T-cell (primary cell): ENCODE measurements at regions not wholly inside any gene's neighbourhood (a gene's known extent, or its start where the extent isn't known, plus 50 kb on each side); places are given as distances from the start of the nearest gene placed in this dataset.

Experiments
- ATAC-seq, 4 experiments: fragments of 200-7000 bp in 3 of 4; fragments of 150-1000 bp in 1 of 4; cut with Tn5 transposase; replicated peaks in 1 of 4; 1 replicate in 3 of 4; 2 replicates in 1 of 4; pipeline ENCODE4 v1.10.0; 2021; ENCODE audit warnings: moderate library complexity in 3 of 4, mild to moderate bottlenecking in 2 of 4, moderate number of reproducible peaks in 1 of 4
- CTCF ChIA-PET, 2 donors: fragments of 300-600 bp; sonication (Branson Sonifier 250); formaldehyde crosslinking; loops; one replicate each; lab custom pipeline; 2022; ENCODE audit warnings: antibody characterized with exemption in 2 of 2; lab: Charles Lee
- POLR2A ChIA-PET, 2 donors: fragments of 300-600 bp; sonication (Branson Sonifier 250); formaldehyde crosslinking; loops; one replicate each; lab custom pipeline; 2022; ENCODE audit warnings: antibody characterized with exemption in 2 of 2; lab: Charles Lee
- DNase-seq, 35 experiments: peaks; one replicate each; pipeline versions ENCODE4 v3.0.0 to v3.0.0-alpha.2; 2013 to 2023
- H3K27ac ChIP-seq: one replicate; pipeline ENCODE4 v1.5.1; 2013; ENCODE audit warnings: low read length
- H3K27me3 ChIP-seq, 2 experiments: replicated peaks in 1 of 2; 1 replicate in 1 of 2; 2 replicates in 1 of 2; pipeline versions ENCODE4 v1.6.1 to v1.7.0; 2013; ENCODE audit warnings: low read length in 1 of 2, mixed read lengths in 1 of 2; ENCODE audit not compliant: control insufficient read depth in 2 of 2, insufficient read depth in 2 of 2; ENCODE audit errors: extremely low read depth in 1 of 2
- H3K36me3 ChIP-seq, 2 donors: 1 replicate in 1 of 2; 2 replicates in 1 of 2; pipeline versions ENCODE4 v1.6.1 to v1.7.0; 2013; ENCODE audit warnings: low read length in 1 of 2; ENCODE audit not compliant: control insufficient read depth in 2 of 2, insufficient read depth in 1 of 2; ENCODE audit errors: extremely low read depth in 1 of 2
- H3K4me1 ChIP-seq, 2 experiments: 1 replicate in 1 of 2; 2 replicates in 1 of 2; pipeline versions ENCODE4 v1.6.1 to v1.7.0; 2013; ENCODE audit warnings: low read length in 2 of 2, mixed read lengths in 1 of 2; ENCODE audit not compliant: insufficient read depth in 2 of 2, control insufficient read depth in 1 of 2; ENCODE audit errors: extremely low read depth in 1 of 2
- H3K4me3 ChIP-seq, 2 donors: 1 replicate in 1 of 2; 2 replicates in 1 of 2; pipeline versions ENCODE4 v1.5.1 to v1.7.0; 2013; ENCODE audit warnings: mild to moderate bottlenecking in 2 of 2, low read length in 1 of 2, moderate library complexity in 1 of 2; ENCODE audit not compliant: control insufficient read depth in 1 of 2; ENCODE audit errors: extremely low read depth in 1 of 2
- H3K9me3 ChIP-seq: 2 replicates; pipeline ENCODE4 v1.7.0; 2013
- H3K27ac Mint-ChIP-seq, 2 donors: one replicate each; pipeline ENCODE4 v1.8.0; 2020 to 2021; ENCODE audit warnings: mild to moderate bottlenecking in 2 of 2, mixed read lengths in 2 of 2
- H3K27me3 Mint-ChIP-seq, 2 donors: one replicate each; pipeline ENCODE4 v1.8.0; 2021 to 2022; ENCODE audit warnings: mixed read lengths in 2 of 2
- H3K36me3 Mint-ChIP-seq: one replicate; pipeline ENCODE4 v1.8.0; 2021; ENCODE audit warnings: mixed read lengths
- H3K4me1 Mint-ChIP-seq, 3 donors: one replicate each; pipeline ENCODE4 v1.8.0; 2020 to 2022; ENCODE audit warnings: mixed read lengths in 3 of 3, mild to moderate bottlenecking in 1 of 3
- H3K4me3 Mint-ChIP-seq, 3 donors: one replicate each; pipeline ENCODE4 v1.8.0; 2020 to 2022; ENCODE audit warnings: mild to moderate bottlenecking in 3 of 3, mixed read lengths in 3 of 3, moderate library complexity in 3 of 3
- H3K9me3 Mint-ChIP-seq, 3 donors: one replicate each; pipeline ENCODE4 v1.8.0; 2020 to 2022; ENCODE audit warnings: mixed read lengths in 3 of 3
- WGBS: methylation state at CpG from one replicate; pipeline ENCODE4 v1.1.5; 2013; ENCODE audit warnings: missing lambda C conversion rate; ENCODE audit not compliant: insufficient coverage; 5-methylcytosine and 5-hydroxymethylcytosine counted together

- 38% methylated on average over 1 of the region's 4 CpGs for WGBS
Observed at GRCh38 chr1:201595381-201595780, 56.5 kb downstream of the NAV1 start.

GRCh38 chr1:201596101-201596868, 57.4 kb downstream of the NAV1 start:
- CTCF ChIA-PET: no interaction called here
- no peaks in the 10 kb centered on the region for H3K36me3 Mint-ChIP-seq
- WGBS: 80% methylated on average over 1 of the region's 4 CpGs
- H3K27me3 Mint-ChIP-seq: peaks cover 0 to 4% of the 10 kb centered on the region in 2 donors
- peaks cover 0 to 2% (median 0%) of the 10 kb centered on the region in 3 donors for H3K4me1 Mint-ChIP-seq
- no peak overlapping the region for H3K27ac Mint-ChIP-seq
- Histone ChIP-seq H3K4me3 (no peak overlapping the region), H3K9me3 (no peaks in the 10 kb centered on the region), H3K27me3 (peaks cover 0 to 26% of the 10 kb centered on the region in 2 experiments), H3K4me1 (no peaks in the 10 kb centered on the region), H3K36me3 (no peaks in the 10 kb centered on the region), H3K27ac (no peak overlapping the region)
- ATAC-seq (no peak), DNase-seq (no peak)
- no peaks in the 10 kb centered on the region for H3K9me3 Mint-ChIP-seq
- no peak overlapping the region for H3K4me3 Mint-ChIP-seq
- POLR2A ChIA-PET: no interaction called here

More at GRCh38 chr1:201595381-201595780, 56.5 kb downstream of the NAV1 start:
- Mint-ChIP-seq H3K27me3 (peaks cover 0 to 4% of the 10 kb centered on the region in 2 donors), H3K36me3 (no peaks in the 10 kb centered on the region), H3K4me1 (peaks cover 0 to 2% (median 0%) of the 10 kb centered on the region in 3 donors), H3K9me3 (no peaks in the 10 kb centered on the region), H3K27ac (no peak overlapping the region), H3K4me3 (no peak overlapping the region)
- Histone ChIP-seq H3K4me3 (no peak overlapping the region), H3K27me3 (peaks cover 0 to 26% of the 10 kb centered on the region in 2 experiments), H3K4me1 (no peaks in the 10 kb centered on the region), H3K9me3 (no peaks in the 10 kb centered on the region), H3K36me3 (no peaks in the 10 kb centered on the region), H3K27ac (no peak overlapping the region)
- ChIA-PET POLR2A (no interaction called here), CTCF (no interaction called here)
- no peak for ATAC-seq
- DNase-seq: no peak

GRCh38 chr1:201597551-201598230, 58.8 kb downstream of the NAV1 start:
- no peak for DNase-seq
- CTCF ChIA-PET: no interaction called here
- Mint-ChIP-seq H3K36me3 (no peaks in the 10 kb centered on the region), H3K9me3 (no peaks in the 10 kb centered on the region), H3K4me3 (no peak overlapping the region), H3K27me3 (peaks cover 0 to 2% of the 10 kb centered on the region in 2 donors), H3K27ac (no peak overlapping the region), H3K4me1 (peaks cover 0 to 2% (median 0%) of the 10 kb centered on the region in 3 donors)
- Histone ChIP-seq H3K27ac (no peak overlapping the region), H3K36me3 (no peaks in the 10 kb centered on the region), H3K27me3 (peaks cover 0 to 19% of the 10 kb centered on the region in 2 experiments), H3K4me3 (no peak overlapping the region), H3K9me3 (no peaks in the 10 kb centered on the region), H3K4me1 (no peaks in the 10 kb centered on the region)
- WGBS: 46% methylated on average over 14 of the region's 15 CpGs
- ATAC-seq: no peak
- POLR2A ChIA-PET: no interaction called here

- POLR2A ChIA-PET: no interaction called here
- H3K27ac ChIP-seq: no peak overlapping the region
- peaks cover 0 to 2% of the 10 kb centered on the region in 2 donors for H3K27me3 Mint-ChIP-seq
- no peaks in the 10 kb centered on the region for H3K9me3 Mint-ChIP-seq
- no peaks in the 10 kb centered on the region for H3K36me3 Mint-ChIP-seq
- H3K9me3 ChIP-seq: no peaks in the 10 kb centered on the region
- no peak for ATAC-seq
- H3K4me1 ChIP-seq: no peaks in the 10 kb centered on the region
- peaks cover 0 to 2% (median 0%) of the 10 kb centered on the region in 3 donors for H3K4me1 Mint-ChIP-seq
- H3K27ac Mint-ChIP-seq: no peak overlapping the region
- WGBS: 88% methylated on average over 6 of the region's 10 CpGs
- no peak overlapping the region for H3K4me3 ChIP-seq
- no peak for DNase-seq
- H3K27me3 ChIP-seq: peaks cover 0 to 17% of the 10 kb centered on the region in 2 experiments
- no peaks in the 10 kb centered on the region for H3K36me3 ChIP-seq
- CTCF ChIA-PET: no interaction called here
- no peak overlapping the region for H3K4me3 Mint-ChIP-seq
Observed at GRCh38 chr1:201598396-201598795, 59.5 kb downstream of the NAV1 start.

GRCh38 chr1:201598973-201599372, 60.0 kb downstream of the NAV1 start:
- Mint-ChIP-seq H3K27ac (no peak overlapping the region), H3K4me3 (no peak overlapping the region), H3K27me3 (peaks cover 0 to 2% of the 10 kb centered on the region in 2 donors), H3K4me1 (peaks cover 0 to 2% (median 0%) of the 10 kb centered on the region in 3 donors), H3K36me3 (no peaks in the 10 kb centered on the region), H3K9me3 (no peaks in the 10 kb centered on the region)
- WGBS: 67% methylated on average over 1 of the region's 1 CpG
- Histone ChIP-seq H3K4me3 (no peak overlapping the region), H3K9me3 (no peaks in the 10 kb centered on the region), H3K27me3 (peaks cover 0 to 17% of the 10 kb centered on the region in 2 experiments), H3K27ac (no peak overlapping the region), H3K36me3 (no peaks in the 10 kb centered on the region), H3K4me1 (no peaks in the 10 kb centered on the region)
- DNase-seq (no peak), ATAC-seq (no peak)
- CTCF ChIA-PET: no interaction called here
- POLR2A ChIA-PET: no interaction called here

GRCh38 chr1:201599548-201599947, 60.6 kb downstream of the NAV1 start:
- Mint-ChIP-seq H3K27me3 (peaks cover 0 to 2% of the 10 kb centered on the region in 2 donors), H3K4me3 (no peak overlapping the region), H3K9me3 (no peaks in the 10 kb centered on the region), H3K4me1 (peaks cover 0 to 2% (median 0%) of the 10 kb centered on the region in 3 donors), H3K27ac (no peak overlapping the region), H3K36me3 (no peaks in the 10 kb centered on the region)
- ATAC-seq: no peak
- Histone ChIP-seq H3K36me3 (no peaks in the 10 kb centered on the region), H3K4me1 (no peaks in the 10 kb centered on the region), H3K4me3 (no peak overlapping the region), H3K9me3 (no peaks in the 10 kb centered on the region), H3K27me3 (peaks cover 0 to 13% of the 10 kb centered on the region in 2 experiments), H3K27ac (no peak overlapping the region)
- no peak for DNase-seq
- WGBS: 86% methylated on average over 7 of the region's 8 CpGs
- CTCF ChIA-PET: no interaction called here
- POLR2A ChIA-PET: no interaction called here
